Activated CD4-positive, CD25-positive, alpha-beta regulatory T cell treated with anti-CD3 and anti-CD28 coated beads, Interleukin-2, amount 50 U/mL, for 24 hours (primary cell): ENCODE measurements at regions not wholly inside any gene's neighbourhood (a gene's known extent, or its start where the extent isn't known, plus 50 kb on each side); places are given as distances from the start of the nearest gene placed in this dataset.
"Not testable (repeated sequence)": the region's sequence is repeated elsewhere in the genome, so short reads cannot be mapped to it uniquely, and the experiment has no call there.

Experiments
- ATAC-seq, 2 donors: fragments of 150-1000 bp; cut with Tn5 transposase; one replicate each; pipeline ENCODE4 v1.10.0; 2021; ENCODE audit warnings: mild to moderate bottlenecking in 1 of 2, moderate library complexity in 1 of 2

- ATAC-seq, result not testable (repeated sequence)
Observed at GRCh38 chr1:147348592-147348991, 106.1 kb downstream of the CHD1L start.

- ATAC-seq, result no peak
Observed at GRCh38 chr1:147349533-147349932, 107.0 kb downstream of the CHD1L start.

GRCh38 chr1:147351140-147351835, 108.8 kb downstream of the CHD1L start:
- ATAC-seq, result no peak

- no peak for ATAC-seq
Observed at GRCh38 chr1:147377263-147378246, 135.1 kb downstream of the CHD1L start.

- no peak for ATAC-seq
Observed at GRCh38 chr1:147379889-147380288, 137.4 kb downstream of the CHD1L start.

- peak in 1 of 2 donors; percentile 7 for ATAC-seq
Observed at GRCh38 chr1:147384804-147385203, 142.3 kb downstream of the CHD1L start.

GRCh38 chr1:147388969-147389368, 146.5 kb downstream of the CHD1L start:
- ATAC-seq, result no peak

GRCh38 chr1:147389532-147390184, 147.2 kb downstream of the CHD1L start:
- ATAC-seq, result no peak

GRCh38 chr1:147390185-147390542, 147.7 kb downstream of the CHD1L start:
- ATAC-seq, result no peak

- ATAC-seq, result no peak
Observed at GRCh38 chr1:147391114-147391513, 148.6 kb downstream of the CHD1L start.

GRCh38 chr1:147402326-147403045, 138.8 kb upstream of the BCL9 start:
- ATAC-seq, result not testable (repeated sequence)

GRCh38 chr1:147404344-147404743, 137.0 kb upstream of the BCL9 start:
- not testable (repeated sequence) for ATAC-seq

GRCh38 chr1:147409886-147410285, 131.4 kb upstream of the BCL9 start:
- no peak for ATAC-seq

GRCh38 chr1:147413110-147413605, 128.1 kb upstream of the BCL9 start:
- no peak for ATAC-seq

GRCh38 chr1:147414505-147415163, 126.7 kb upstream of the BCL9 start:
- no peak for ATAC-seq

- ATAC-seq, result no peak
Observed at GRCh38 chr1:147417024-147417423, 124.3 kb upstream of the BCL9 start.

- not testable (repeated sequence) for ATAC-seq
Observed at GRCh38 chr1:147423100-147423827, 118.0 kb upstream of the BCL9 start.

- no peak for ATAC-seq
Observed at GRCh38 chr1:147434921-147435320, 106.4 kb upstream of the BCL9 start.

GRCh38 chr1:147444381-147444780, 96.9 kb upstream of the BCL9 start:
- ATAC-seq, result no peak

- no peak for ATAC-seq
Observed at GRCh38 chr1:147451628-147452027, 89.7 kb upstream of the BCL9 start.

GRCh38 chr1:147452809-147453208, 88.5 kb upstream of the BCL9 start:
- no peak for ATAC-seq
